ENCODE measurements at regions not wholly inside any gene's neighbourhood (a gene's known extent, or its start where the extent isn't known, plus 50 kb on each side); places are given as distances from the start of the nearest gene placed in this dataset.

DNA sequence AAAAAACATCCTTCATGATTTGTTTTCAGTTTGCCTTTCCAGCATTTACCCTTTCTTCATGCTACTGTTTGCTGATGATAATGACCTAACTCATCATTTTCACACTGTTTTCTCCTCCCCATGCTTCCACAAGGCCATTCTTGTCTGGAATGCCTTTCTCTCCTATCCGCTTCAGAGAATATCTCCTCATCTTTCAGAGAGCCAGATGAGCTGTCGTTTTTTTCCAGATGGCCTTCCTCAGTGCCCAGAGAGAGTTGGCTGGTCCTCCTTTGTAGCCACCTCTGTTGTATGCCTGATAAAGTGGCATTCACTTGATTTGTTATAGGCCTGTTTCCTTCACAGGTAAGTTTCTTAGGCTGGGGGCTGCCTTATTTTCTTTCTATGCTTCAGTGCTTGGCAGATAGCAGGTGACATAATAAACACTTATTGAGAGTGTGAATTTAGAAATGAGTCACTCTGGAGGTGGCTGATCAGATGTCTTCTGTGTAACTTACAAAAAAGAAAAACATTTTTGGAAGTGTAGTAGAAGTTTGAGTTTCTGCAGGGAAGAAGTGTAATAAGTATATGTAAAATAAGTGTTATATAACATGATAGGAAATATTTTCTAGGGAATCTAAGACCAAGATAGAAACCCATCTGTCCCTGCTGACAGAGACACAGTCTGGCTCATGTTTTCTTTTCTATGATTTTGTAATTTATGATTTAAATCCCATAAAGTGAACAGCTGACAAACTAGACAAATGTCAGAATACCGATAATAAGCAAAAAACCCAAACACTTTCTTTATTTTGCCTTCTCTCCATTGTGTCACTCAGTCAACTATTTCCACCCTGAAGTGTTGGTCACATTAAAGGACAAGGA, 174.5 kb downstream of the DACT1 start:
- DNase-seq (ENCODE audit: low spot score), result peak; percentile 33
- TF ChIP-seq, protein P1, sequence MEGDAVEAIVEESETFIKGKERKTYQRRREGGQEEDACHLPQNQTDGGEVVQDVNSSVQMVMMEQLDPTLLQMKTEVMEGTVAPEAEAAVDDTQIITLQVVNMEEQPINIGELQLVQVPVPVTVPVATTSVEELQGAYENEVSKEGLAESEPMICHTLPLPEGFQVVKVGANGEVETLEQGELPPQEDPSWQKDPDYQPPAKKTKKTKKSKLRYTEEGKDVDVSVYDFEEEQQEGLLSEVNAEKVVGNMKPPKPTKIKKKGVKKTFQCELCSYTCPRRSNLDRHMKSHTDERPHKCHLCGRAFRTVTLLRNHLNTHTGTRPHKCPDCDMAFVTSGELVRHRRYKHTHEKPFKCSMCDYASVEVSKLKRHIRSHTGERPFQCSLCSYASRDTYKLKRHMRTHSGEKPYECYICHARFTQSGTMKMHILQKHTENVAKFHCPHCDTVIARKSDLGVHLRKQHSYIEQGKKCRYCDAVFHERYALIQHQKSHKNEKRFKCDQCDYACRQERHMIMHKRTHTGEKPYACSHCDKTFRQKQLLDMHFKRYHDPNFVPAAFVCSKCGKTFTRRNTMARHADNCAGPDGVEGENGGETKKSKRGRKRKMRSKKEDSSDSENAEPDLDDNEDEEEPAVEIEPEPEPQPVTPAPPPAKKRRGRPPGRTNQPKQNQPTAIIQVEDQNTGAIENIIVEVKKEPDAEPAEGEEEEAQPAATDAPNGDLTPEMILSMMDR (IDR thresholded peaks at IDR 0.05; ENCODE audit: extremely low read depth, insufficient read depth, missing control alignments), result no peak
- in situ Hi-C loops (cut with MboI; ENCODE audit: low pct_unique_long_range_greater_than_20kb, low sequenced_read_pairs, unreplicated experiment), result no loop called here

DNA sequence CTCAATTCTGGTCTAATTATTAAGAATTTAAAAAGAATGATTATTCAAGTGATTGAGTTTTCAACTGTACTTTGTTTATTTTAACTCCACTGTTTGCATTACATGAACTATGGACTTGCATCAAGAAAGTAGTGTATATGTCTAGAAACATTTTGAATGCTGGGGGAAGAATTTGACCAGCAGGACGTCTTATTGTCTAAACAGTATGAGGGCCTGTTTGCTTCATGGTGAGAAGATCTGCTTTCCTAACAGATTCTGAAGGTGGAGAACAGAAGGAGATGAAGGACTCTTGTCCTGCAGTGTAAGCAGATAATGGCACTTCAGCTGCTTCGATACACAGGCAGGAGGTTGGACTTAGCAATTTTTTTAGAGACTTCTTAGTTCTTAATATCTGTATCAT, 176.0 kb downstream of the DACT1 start:
- in situ Hi-C loops (cut with MboI; ENCODE audit: low pct_unique_long_range_greater_than_20kb, low sequenced_read_pairs, unreplicated experiment), result no loop called here
- TF ChIP-seq, protein P1 (IDR thresholded peaks at IDR 0.05; ENCODE audit: extremely low read depth, insufficient read depth, missing control alignments), result no peak
- no peak for DNase-seq (ENCODE audit: low spot score)

DNA sequence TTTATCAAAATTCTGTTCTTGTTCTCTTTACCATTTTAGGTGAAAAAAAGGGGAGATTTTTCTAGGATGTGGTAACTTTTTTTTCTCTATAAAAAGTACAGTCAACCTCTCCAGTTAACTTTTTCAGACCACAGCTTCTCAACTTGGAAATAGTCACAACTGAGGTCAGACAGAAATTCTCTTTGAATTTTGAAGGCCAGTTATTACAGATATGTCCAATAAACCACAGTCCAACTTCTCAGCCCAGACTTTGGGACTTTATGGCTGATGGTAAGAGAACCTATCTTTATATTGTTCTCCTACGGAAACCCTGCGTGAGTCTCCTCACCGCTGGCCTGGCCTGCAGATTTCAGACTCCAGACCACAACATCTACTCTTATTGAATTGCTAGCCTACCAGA, 176.7 kb downstream of the DACT1 start:
- in situ Hi-C loops (cut with MboI; ENCODE audit: low pct_unique_long_range_greater_than_20kb, low sequenced_read_pairs, unreplicated experiment), result no loop called here
- TF ChIP-seq, protein P1 (IDR thresholded peaks at IDR 0.05; ENCODE audit: extremely low read depth, insufficient read depth, missing control alignments), result no peak
- DNase-seq (ENCODE audit: low spot score), result no peak

DNA sequence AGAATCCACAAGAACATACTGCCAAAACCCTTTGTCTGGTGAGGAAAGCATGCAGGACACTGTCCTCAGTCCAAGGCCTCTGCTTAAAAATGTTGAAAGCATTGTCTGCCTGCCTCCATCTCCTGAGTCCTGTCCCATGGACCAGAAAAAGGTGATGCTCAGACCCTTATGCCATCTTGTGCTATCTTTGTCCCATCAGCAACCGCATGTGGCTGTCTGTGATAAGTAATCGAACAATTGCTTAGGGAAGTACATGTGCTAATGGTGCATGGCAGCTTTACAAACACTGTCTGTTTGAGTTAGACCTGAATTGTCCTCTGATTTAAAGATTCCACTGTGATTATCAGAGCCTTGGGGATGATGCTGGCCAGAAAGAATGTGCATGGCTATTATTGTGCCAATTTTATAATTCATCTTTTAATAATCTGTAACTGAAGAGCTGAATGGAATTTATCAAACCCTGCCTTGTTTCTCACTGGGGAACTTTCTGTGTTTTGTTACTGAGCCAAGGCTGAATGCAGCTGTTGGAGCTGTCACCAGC, 177.5 kb downstream of the DACT1 start:
- TF ChIP-seq, protein P1 (IDR thresholded peaks at IDR 0.05; ENCODE audit: extremely low read depth, insufficient read depth, missing control alignments), result no peak
- DNase-seq (ENCODE audit: low spot score), result no peak
- in situ Hi-C loops (cut with MboI; ENCODE audit: low pct_unique_long_range_greater_than_20kb, low sequenced_read_pairs, unreplicated experiment), result no loop called here

DNA sequence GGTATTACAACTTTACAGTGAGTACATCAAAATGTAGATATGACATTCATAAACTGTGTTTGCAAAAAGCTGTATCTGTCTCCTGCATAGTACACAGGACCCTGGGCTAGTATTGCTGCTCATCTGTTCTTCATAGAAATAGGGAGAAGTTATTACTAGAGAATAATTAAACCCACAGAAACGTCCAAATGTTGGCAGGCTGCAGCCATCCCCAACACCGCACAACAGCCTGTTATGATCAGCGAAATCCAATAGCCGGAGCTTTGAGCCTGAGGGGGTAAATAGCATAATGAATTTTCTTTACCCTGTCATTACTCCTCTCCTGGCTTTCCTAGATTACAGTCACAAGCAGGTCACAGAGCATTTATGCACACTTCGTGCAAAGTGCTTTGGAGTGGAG, 178.0 kb downstream of the DACT1 start:
- DNase-seq (ENCODE audit: low spot score), result no peak
- in situ Hi-C loops (cut with MboI; ENCODE audit: low pct_unique_long_range_greater_than_20kb, low sequenced_read_pairs, unreplicated experiment), result no loop called here
- TF ChIP-seq, protein P1 (IDR thresholded peaks at IDR 0.05; ENCODE audit: extremely low read depth, insufficient read depth, missing control alignments), result no peak

DNA sequence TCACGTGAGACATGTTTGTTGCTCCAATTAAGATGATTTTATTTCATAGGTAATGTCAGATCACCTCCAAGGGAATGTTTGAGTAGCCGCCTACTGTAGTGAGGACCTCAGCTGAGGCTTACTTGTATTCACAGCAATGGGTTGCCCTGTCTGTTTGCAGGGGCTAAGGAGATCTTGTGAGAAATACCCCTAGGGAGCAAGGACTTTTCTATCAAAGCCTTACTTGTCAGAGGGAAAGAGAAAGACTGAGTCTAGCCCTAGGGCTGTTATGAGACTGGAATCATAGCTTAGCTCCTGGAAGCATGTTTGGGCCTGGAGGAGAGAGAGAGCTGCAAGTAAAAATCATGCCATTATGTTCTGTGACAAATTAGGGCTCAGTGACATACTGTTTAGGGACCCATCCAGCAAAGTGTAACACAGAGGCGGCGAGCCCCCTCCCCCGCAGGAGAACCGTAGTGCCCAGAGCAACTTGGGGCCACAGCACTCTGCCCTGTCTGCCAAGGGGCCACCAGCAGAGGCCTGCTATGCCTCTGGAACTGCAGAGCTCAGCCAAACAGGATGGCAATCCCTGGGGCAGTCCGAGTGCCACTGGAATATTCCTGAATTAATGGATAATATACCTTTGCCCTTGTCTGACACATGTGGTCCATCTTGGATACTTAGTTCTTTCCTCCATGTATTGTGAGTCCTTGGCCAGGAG, 178.8 kb downstream of the DACT1 start:
- DNase-seq (ENCODE audit: low spot score), result no peak
- in situ Hi-C loops (cut with MboI; ENCODE audit: low pct_unique_long_range_greater_than_20kb, low sequenced_read_pairs, unreplicated experiment), result no loop called here
- TF ChIP-seq, protein P1 (IDR thresholded peaks at IDR 0.05; ENCODE audit: extremely low read depth, insufficient read depth, missing control alignments), result no peak

Measured in GM13977 (cell line).